Type B pancreatic cell (in vitro differentiated cells): ENCODE measurements at regions not wholly inside any gene's neighbourhood (a gene's known extent, or its start where the extent isn't known, plus 50 kb on each side); places are given as distances from the start of the nearest gene placed in this dataset.
A peak's percentile ranks its signal among the peaks of the same experiment; 100 is the strongest.
"Not testable (repeated sequence)": the region's sequence is repeated elsewhere in the genome, so short reads cannot be mapped to it uniquely, and the experiment has no call there.

ENCODE experiments used
- DNase-seq: peaks from one replicate; pipeline ENCODE4 v3.0.0; 2021; ENCODE audit warnings: mixed read lengths; ENCODE audit not compliant: unreplicated experiment; ENCODE audit errors: extremely low spot score
- H3K27ac Mint-ChIP-seq: 2 replicates; pipeline ENCODE4 v1.8.0; 2021; ENCODE audit warnings: mild to moderate bottlenecking, mixed read lengths
- H3K27me3 Mint-ChIP-seq: 2 replicates; pipeline ENCODE4 v1.8.0; 2021; ENCODE audit warnings: mixed read lengths
- H3K36me3 Mint-ChIP-seq: 2 replicates; pipeline ENCODE4 v1.8.0; 2021; ENCODE audit warnings: mixed read lengths
- H3K4me1 Mint-ChIP-seq: one replicate; pipeline ENCODE4 v1.8.0; 2021; ENCODE audit warnings: mixed read lengths; ENCODE audit not compliant: unreplicated experiment
- H3K4me3 Mint-ChIP-seq: 2 replicates; pipeline ENCODE4 v1.8.0; 2021; ENCODE audit warnings: mild to moderate bottlenecking, mixed read lengths
- H3K9me3 Mint-ChIP-seq: 2 replicates; pipeline ENCODE4 v1.8.0; 2021; ENCODE audit warnings: mixed read lengths
- CTCF ChIP-seq: fragments of 200-600 bp; sonication (generic); conservative IDR thresholded peaks from 2 replicates; pipeline ENCODE4 v1.5.0; 2021; ENCODE audit warnings: antibody characterized with exemption, mild to moderate bottlenecking

GRCh38 chr13:46473806-46474205 lies 79.2 kb upstream of the LRCH1 start:
- Mint-ChIP-seq H3K4me3 (no peak overlapping the region), H3K36me3 (no peaks in the 10 kb centered on the region), H3K27ac (no peak overlapping the region), H3K27me3 (no peaks in the 10 kb centered on the region), H3K9me3 (no peaks in the 10 kb centered on the region), H3K4me1 (peaks cover 4% of the 10 kb centered on the region)
- no peak for TF ChIP-seq CTCF
- DNase-seq = no peak

- Mint-ChIP-seq H3K27ac (peak overlapping the region; percentile 14), H3K4me3 (no peak overlapping the region), H3K4me1 (peaks cover 4% of the 10 kb centered on the region), H3K36me3 (no peaks in the 10 kb centered on the region), H3K27me3 (no peaks in the 10 kb centered on the region), H3K9me3 (no peaks in the 10 kb centered on the region)
- TF ChIP-seq CTCF = no peak
- DNase-seq = no peak
Measured at GRCh38 chr13:46472384-46472783, 80.6 kb upstream of the LRCH1 start.

- not testable (repeated sequence) for H3K27me3 Mint-ChIP-seq, H3K4me1 Mint-ChIP-seq, H3K36me3 Mint-ChIP-seq, H3K9me3 Mint-ChIP-seq, DNase-seq, H3K27ac Mint-ChIP-seq, H3K4me3 Mint-ChIP-seq
Measured at GRCh38 chr13:46469699-46470098, 82.6 kb upstream of the RUBCNL start.

GRCh38 chr13:46468570-46469463 lies 81.8 kb upstream of the RUBCNL start:
- peak overlapping the region; percentile 5 for H3K27ac Mint-ChIP-seq
- no peak for TF ChIP-seq CTCF
- no peaks in the 10 kb centered on the region for H3K27me3 Mint-ChIP-seq
- no peaks in the 10 kb centered on the region for H3K36me3 Mint-ChIP-seq
- H3K4me1 Mint-ChIP-seq = peaks cover 4% of the 10 kb centered on the region
- H3K4me3 Mint-ChIP-seq = no peak overlapping the region
- no peak for DNase-seq
- H3K9me3 Mint-ChIP-seq = no peaks in the 10 kb centered on the region

GRCh38 chr13:46467694-46468093 lies 80.6 kb upstream of the RUBCNL start:
- H3K27me3 Mint-ChIP-seq, H3K9me3 Mint-ChIP-seq, H3K4me3 Mint-ChIP-seq, H3K36me3 Mint-ChIP-seq, H3K27ac Mint-ChIP-seq, H3K4me1 Mint-ChIP-seq, DNase-seq: not testable (repeated sequence)

GRCh38 chr13:46466074-46466473 lies 79.0 kb upstream of the RUBCNL start:
- H3K27ac Mint-ChIP-seq, H3K36me3 Mint-ChIP-seq, H3K27me3 Mint-ChIP-seq, H3K4me1 Mint-ChIP-seq, H3K4me3 Mint-ChIP-seq, DNase-seq, H3K9me3 Mint-ChIP-seq: not testable (repeated sequence)

GRCh38 chr13:46463719-46464118 lies 76.7 kb upstream of the RUBCNL start:
- Mint-ChIP-seq H3K27ac (no peak overlapping the region), H3K36me3 (no peaks in the 10 kb centered on the region), H3K4me1 (peaks cover under 1% of the 10 kb centered on the region), H3K27me3 (no peaks in the 10 kb centered on the region), H3K4me3 (no peak overlapping the region), H3K9me3 (no peaks in the 10 kb centered on the region)
- TF ChIP-seq CTCF = no peak
- no peak for DNase-seq

GRCh38 chr13:46460223-46460622 lies 73.2 kb upstream of the RUBCNL start:
- not testable (repeated sequence) for DNase-seq, H3K9me3 Mint-ChIP-seq, H3K36me3 Mint-ChIP-seq, H3K27me3 Mint-ChIP-seq, H3K4me1 Mint-ChIP-seq, H3K4me3 Mint-ChIP-seq, H3K27ac Mint-ChIP-seq

- DNase-seq, H3K27ac Mint-ChIP-seq, H3K9me3 Mint-ChIP-seq, H3K4me1 Mint-ChIP-seq, H3K36me3 Mint-ChIP-seq, H3K27me3 Mint-ChIP-seq, H3K4me3 Mint-ChIP-seq: not testable (repeated sequence)
Measured at GRCh38 chr13:46457255-46457654, 70.2 kb upstream of the RUBCNL start.
